ENCODE measurements at regions not wholly inside any gene's neighbourhood (a gene's known extent, or its start where the extent isn't known, plus 50 kb on each side); places are given as distances from the start of the nearest gene placed in this dataset.

- H3K9ac ChIP-seq (ENCODE audit: extremely low read depth, insufficient read length, low read length): no peak overlapping the region
- DNase-seq: no peak
- H2BK120ac ChIP-seq (ENCODE audit: low read depth, low read length, poor library complexity, severe bottlenecking): no peak overlapping the region
- H4K91ac ChIP-seq (ENCODE audit: insufficient read length, low read depth, low read length): no peak overlapping the region
- WGBS (ENCODE audit: extremely low coverage, insufficient read length, low lambda C conversion rate): no CpG with 5 or more reads among the region's 1 CpG
- H3K27ac ChIP-seq (ENCODE audit: insufficient read length, low read depth, low read length): no peak overlapping the region
- H4K20me1 ChIP-seq (ENCODE audit: control insufficient read depth, insufficient read depth, insufficient read length): no peaks in the 10 kb centered on the region
- Mint-ChIP-seq H3K4me3 (no peak overlapping the region), H3K27me3 (ENCODE audit: low read depth) (no peaks in the 10 kb centered on the region), H3K9me3 (peaks cover 7 to 19% of the 10 kb centered on the region in 2 experiments), H3K4me1 (peaks cover 0 to under 1% of the 10 kb centered on the region in 2 experiments; a peak in 1 of 4 replicates), H3K36me3 (ENCODE audit: insufficient read depth in 1 of 3, low read depth in 3 of 3) (peaks cover 7 to 8% (median 7%) of the 10 kb centered on the region in 3 experiments; a peak in 5 of 7 replicates), H3K27ac (no peak overlapping the region)
- H3K79me2 ChIP-seq (ENCODE audit: insufficient read depth, low read length): no peaks in the 10 kb centered on the region
- H2BK12ac ChIP-seq (ENCODE audit: insufficient read length, low read depth, low read length): no peak overlapping the region
- no peak overlapping the region for H3K56ac ChIP-seq (ENCODE audit: insufficient read length, low read depth, low read length)
- H3T11ph ChIP-seq (ENCODE audit: low read length): no peak overlapping the region
- H4K5ac ChIP-seq (ENCODE audit: insufficient read length, low read depth, low read length): no peak overlapping the region
- H2BK15ac ChIP-seq (ENCODE audit: low read depth, low read length): no peak overlapping the region
- no peak overlapping the region for H2AK5ac ChIP-seq (ENCODE audit: insufficient read length, low read length)
- H3K14ac ChIP-seq (ENCODE audit: insufficient read depth, low read length): no peak overlapping the region
- H3K18ac ChIP-seq (ENCODE audit: insufficient read length, low read depth, low read length): no peak overlapping the region
- TF ChIP-seq CTCF (conservative IDR thresholded peaks at IDR 0.05): no peak
- H3K4me2 ChIP-seq (ENCODE audit: insufficient read depth, insufficient read length, low read length): no peak overlapping the region
- no peaks in the 10 kb centered on the region for H3K23me2 ChIP-seq (ENCODE audit: insufficient read length, low read depth, low read length, poor library complexity, severe bottlenecking)
- no peak overlapping the region for H2AFZ ChIP-seq (ENCODE audit: low read length)
- H3K79me1 ChIP-seq (ENCODE audit: insufficient read depth, low read depth, low read length, poor library complexity, severe bottlenecking): no peaks in the 10 kb centered on the region
- no peaks in the 10 kb centered on the region for H3K27me3 ChIP-seq (ENCODE audit: insufficient read depth, low read length)
- no peak overlapping the region for H2BK5ac ChIP-seq (ENCODE audit: insufficient read length, low read length)
- no peak overlapping the region for H3K23ac ChIP-seq (ENCODE audit: insufficient read length, low read depth, low read length)
- no peaks in the 10 kb centered on the region for H3K9me3 ChIP-seq (ENCODE audit: control insufficient read depth, low read depth, low read length)
- H3K4me1 ChIP-seq (ENCODE audit: insufficient read depth, low read length): no peaks in the 10 kb centered on the region
- H3K4ac ChIP-seq (ENCODE audit: low read depth, low read length): no peak overlapping the region
- H4K8ac ChIP-seq (replicated peaks; ENCODE audit: insufficient read length, low read depth, low read length): no peak overlapping the region
- H2BK20ac ChIP-seq (ENCODE audit: low read depth, low read length, poor library complexity, severe bottlenecking): no peak overlapping the region
These were observed 527.4 kb downstream of the CSNK1G3 start for GRCh38 chr5:124039410-124039809.
